ENCODE measurements at regions not wholly inside any gene's neighbourhood (a gene's known extent, or its start where the extent isn't known, plus 50 kb on each side); places are given as distances from the start of the nearest gene placed in this dataset.

GRCh38 chr13:33541456-33541855 is 255.9 kb upstream of the STARD13 start:
- TF ChIP-seq, protein P1, sequence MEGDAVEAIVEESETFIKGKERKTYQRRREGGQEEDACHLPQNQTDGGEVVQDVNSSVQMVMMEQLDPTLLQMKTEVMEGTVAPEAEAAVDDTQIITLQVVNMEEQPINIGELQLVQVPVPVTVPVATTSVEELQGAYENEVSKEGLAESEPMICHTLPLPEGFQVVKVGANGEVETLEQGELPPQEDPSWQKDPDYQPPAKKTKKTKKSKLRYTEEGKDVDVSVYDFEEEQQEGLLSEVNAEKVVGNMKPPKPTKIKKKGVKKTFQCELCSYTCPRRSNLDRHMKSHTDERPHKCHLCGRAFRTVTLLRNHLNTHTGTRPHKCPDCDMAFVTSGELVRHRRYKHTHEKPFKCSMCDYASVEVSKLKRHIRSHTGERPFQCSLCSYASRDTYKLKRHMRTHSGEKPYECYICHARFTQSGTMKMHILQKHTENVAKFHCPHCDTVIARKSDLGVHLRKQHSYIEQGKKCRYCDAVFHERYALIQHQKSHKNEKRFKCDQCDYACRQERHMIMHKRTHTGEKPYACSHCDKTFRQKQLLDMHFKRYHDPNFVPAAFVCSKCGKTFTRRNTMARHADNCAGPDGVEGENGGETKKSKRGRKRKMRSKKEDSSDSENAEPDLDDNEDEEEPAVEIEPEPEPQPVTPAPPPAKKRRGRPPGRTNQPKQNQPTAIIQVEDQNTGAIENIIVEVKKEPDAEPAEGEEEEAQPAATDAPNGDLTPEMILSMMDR (IDR thresholded peaks at IDR 0.05): no peak
- TF ChIP-seq EZH2 (IDR thresholded peaks at IDR 0.05; ENCODE audit: borderline replicate concordance, insufficient read depth, low read depth, low read length, poor library complexity, severe bottlenecking): no peak

Measured in B cell (primary cell).